Lung microvascular endothelial cell (primary cell): ENCODE measurements at regions not wholly inside any gene's neighbourhood (a gene's known extent, or its start where the extent isn't known, plus 50 kb on each side); places are given as distances from the start of the nearest gene placed in this dataset.
A peak's percentile ranks its signal among the peaks of the same experiment; 100 is the strongest.

ENCODE experiments used
- DNase-seq, 2 donors: peaks; one replicate each; pipeline versions ENCODE4 v3.0.0 to v3.0.0-alpha.2; 2010; ENCODE audit warnings: low read depth in 2 of 2

GRCh38 chr13:79736356-79736755, 255.4 kb downstream of the NDFIP2 start:
- no peak for DNase-seq

DNA sequence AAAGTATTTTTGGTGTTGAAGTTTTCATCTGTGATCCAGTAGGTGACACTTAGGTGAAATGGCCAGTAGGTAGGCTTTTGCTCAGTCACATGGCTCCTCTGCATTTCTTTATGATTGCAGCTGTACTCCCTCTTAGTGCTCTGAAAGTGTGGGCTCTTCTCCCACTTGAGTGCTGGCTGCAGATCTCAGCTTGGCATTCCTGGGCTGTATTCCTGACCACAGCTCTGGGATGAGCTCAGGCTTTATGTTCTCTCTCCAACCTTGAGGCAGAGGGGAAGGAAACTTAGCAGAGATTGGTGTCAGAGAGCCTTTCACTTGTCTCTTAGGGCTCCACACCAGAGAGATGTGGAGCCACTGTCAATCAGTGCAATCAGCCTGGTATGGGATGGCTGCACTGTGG, 254.3 kb downstream of the NDFIP2 start:
- no peak for DNase-seq

DNA sequence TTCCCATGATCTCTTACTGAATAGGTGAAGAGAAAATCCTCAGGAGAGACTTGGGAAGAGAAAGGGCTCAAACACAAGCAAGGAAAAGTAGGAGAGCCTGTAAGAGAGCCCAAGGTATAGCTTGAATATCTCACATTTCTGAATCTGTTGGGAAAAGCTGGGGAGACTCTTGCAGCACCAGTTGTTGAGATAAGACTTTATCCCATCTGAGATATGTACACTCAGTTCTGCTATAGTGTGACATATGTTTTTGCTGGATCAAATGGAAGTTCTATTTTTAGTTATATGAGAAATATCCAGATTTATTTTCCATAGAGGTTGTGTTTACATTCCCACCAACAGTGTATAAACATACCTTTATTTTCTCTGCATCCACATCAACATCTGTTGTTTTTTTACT, 246.1 kb downstream of the NDFIP2 start:
- DNase-seq, result no peak

- no peak for DNase-seq
Observed at GRCh38 chr13:79725841-79726240, 244.9 kb downstream of the NDFIP2 start.

DNA sequence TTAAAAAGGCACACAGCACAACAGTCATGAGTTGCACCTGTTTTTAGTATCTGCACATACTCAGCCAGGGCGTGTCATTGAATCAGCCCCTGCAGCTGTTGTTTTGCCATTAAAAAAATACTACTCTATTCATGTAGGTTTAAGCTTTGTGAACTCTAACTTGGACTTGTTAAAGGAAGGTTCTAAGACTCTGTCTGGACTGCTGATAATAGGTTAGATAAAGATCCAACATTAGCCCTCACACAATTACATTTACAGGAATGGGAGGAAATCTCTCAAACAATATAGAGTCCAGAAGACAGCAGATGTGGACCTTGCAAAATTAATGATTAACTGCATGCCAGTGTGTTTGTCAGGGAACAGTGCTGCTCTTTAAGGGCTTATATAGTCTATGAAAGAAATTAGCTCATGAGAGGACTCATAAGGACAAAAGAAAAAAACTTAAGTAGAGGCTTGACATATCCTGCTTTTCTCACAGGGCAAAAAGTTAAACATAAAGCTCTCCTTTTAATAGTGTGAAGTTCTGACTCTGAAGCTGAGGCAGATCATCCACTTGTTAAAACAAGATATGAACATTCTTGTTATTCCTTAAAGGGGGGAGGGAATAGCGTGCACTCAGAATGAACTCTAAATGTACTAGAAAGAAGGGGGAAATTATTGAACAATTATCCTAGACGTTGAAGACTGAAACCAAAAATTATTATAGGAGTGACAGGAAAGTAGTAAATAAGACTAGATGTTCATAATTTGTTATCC, 243.6 kb downstream of the NDFIP2 start:
- DNase-seq, result peak in 1 of 2 donors; percentile 53

DNA sequence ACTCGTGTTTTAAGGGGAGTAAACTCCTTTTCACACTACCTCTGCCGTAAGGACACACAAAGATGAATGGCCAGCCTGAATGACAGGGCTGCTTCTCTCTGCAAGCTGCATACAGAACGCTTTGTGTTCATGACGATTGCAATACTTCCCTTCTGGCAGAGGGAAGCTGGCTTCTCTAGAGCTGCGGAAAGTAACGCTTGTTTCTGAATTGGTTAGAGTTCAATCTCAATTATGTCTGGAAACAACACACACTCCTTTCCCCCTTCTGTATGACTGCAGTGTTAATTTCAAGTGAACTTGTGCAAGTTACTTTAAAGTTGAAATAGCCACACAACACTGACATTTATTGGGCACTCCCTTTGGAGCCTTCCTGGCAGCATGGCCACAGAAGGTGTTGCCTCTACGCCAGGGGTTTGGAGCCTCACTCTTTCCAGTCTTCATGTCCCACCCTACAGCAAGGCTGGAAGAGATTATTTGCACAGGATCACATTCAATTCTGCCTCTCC, 242.6 kb downstream of the NDFIP2 start:
- DNase-seq, result peak; percentile 1 to 2

GRCh38 chr13:79722885-79723445, 242.0 kb downstream of the NDFIP2 start:
- DNase-seq, result no peak

DNA sequence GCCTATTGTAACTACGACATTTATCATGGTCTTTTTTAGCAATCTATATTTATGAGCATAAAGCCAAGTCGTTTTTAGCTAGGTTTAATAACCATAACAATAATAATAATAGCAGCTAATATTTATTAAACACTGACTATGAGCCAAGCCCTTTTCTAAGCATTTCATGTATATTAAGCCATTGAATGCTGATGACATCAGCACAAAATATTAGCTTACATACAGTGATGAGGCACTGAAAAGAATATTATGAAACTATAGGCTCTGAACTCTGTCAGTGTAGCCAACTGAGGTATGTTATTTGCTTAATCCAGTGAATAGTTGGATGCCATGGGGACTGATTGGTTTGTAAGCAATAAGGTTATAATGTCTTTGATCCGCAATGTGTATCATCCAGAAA, 235.2 kb downstream of the NDFIP2 start:
- no peak for DNase-seq

GRCh38 chr13:79711631-79712030, 230.7 kb downstream of the NDFIP2 start:
- DNase-seq, result no peak

DNA sequence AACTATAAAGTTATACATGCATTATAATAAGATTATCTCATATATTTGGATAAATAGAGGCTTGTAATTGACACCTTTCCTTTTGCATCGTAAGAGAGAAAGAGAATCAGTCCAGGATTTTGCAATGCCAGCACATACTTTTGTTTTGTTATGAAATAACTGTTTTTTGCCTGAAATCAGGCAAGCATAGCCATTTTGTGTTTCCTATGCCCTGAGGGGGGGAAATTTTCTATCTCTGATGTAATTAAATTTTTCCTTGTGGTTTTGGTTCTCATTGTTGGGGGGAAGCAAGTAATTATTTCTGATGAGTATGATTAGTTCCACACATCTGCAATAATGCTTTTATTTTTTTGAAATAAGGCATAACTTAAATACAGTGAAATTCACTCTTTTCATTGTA, 229.4 kb downstream of the NDFIP2 start:
- DNase-seq, result no peak

DNA sequence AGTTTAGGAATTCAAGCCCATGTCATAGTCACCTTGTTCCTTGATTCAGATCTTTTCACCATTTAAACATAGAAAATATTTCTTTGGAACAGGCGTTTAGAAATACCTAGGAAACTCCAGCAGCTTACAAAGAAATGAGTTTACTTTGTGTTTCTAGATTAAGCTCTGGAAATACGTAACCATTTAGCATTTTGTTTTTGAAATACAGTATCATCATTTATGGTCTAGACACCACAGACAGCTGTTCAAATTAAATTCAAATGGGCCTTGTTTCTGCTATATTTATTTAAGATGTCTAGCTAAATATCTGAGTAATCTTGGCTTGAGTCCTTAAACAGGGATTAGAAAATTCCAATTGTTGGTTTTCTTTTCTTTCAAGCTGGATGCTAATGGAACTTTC, 228.5 kb downstream of the NDFIP2 start:
- no peak for DNase-seq

DNA sequence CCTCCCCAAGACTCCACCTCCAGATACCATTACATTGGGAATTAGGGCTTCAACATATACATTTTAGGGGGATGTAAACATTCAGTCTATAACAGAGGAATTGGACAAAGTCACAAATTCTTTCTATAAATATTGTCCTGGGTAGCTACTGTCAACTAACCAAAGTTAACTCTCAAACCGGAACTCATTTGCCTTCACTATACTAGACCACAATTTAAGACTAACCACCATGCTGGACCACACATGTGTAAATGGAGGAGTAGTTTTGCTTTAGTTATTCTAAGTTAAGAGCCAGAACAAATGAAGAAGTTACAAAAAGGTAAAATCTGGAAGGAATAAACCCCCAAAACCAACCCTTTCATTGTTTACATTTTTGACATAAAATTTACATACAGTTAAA, 222.8 kb downstream of the NDFIP2 start:
- DNase-seq, result no peak

DNA sequence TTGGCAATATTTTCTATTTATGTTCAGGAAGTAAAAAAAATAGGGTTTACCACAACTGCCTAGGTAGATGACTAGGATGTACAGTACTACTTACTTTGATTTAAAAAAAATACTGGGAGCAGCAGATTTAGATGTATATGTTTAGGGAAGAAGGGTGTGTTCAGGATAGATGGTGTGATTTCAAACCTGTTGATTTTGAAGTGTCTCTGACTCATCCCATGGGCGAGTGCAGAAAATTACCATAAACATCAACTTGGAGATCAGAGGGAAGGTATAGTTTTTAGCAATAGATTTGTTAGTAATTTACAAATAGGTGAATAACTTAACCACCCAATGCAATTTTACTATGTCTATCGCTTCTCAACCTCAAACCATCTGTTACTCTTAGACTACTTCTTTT, 214.8 kb downstream of the NDFIP2 start:
- no peak for DNase-seq

DNA sequence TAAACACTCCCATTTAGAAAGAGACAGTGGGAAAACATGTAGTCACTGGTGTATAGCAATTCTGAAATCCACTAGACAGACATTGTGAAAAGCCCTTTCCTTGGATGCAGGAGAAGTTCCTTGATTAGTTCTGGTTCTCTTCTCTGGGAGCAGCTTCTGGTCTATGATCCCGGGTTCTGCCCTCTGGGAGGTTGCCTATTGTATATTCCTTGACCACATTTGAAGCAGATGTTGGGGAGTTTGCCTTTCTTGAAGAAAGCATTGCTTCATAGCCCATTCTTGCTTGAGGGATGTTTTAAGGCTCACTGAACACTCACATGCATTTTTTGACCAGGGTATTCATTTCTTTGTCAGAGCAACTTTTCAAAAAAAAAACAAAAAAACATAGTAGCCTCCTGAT, 211.9 kb downstream of the NDFIP2 start:
- no peak for DNase-seq

GRCh38 chr13:79691826-79692225, 210.9 kb downstream of the NDFIP2 start:
- no peak for DNase-seq

DNA sequence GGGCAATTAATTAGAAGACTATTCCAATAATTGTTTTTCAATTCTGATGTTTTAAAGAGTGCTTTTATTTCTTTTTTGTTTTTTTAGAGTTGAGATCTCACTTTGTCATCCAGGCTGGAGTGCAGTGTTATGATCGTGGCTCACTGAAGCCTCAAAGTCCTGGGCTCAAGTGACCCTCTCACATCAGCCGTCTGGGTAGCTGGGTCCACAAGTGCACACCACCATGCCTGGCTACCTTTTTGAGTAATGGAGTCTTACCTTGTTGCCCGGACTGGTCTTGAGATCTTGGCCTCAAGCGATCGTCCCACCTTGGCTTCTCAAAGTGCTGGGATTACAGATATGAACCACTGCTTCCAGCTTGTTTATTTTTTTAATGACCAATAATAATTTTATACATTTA, 207.8 kb downstream of the NDFIP2 start:
- no peak for DNase-seq

DNA sequence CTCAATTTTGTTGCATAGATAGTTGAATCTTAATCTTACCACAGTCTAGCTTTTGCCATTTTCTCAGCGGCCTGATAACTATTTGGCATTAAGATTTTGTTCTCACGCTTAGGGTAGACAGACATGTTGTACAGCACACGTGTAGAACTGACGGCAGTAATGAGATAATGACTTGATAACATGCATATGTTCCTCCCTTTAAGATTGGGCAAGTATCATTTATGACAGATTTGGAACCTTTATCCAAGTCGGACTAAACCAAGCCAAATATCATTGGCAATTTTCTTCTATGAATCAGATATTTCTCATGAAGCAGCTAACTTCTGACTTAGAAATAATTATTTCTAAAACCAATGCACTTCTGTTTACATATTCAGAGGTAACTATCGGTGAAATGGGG, 205.5 kb downstream of the NDFIP2 start:
- DNase-seq, result no peak

DNA sequence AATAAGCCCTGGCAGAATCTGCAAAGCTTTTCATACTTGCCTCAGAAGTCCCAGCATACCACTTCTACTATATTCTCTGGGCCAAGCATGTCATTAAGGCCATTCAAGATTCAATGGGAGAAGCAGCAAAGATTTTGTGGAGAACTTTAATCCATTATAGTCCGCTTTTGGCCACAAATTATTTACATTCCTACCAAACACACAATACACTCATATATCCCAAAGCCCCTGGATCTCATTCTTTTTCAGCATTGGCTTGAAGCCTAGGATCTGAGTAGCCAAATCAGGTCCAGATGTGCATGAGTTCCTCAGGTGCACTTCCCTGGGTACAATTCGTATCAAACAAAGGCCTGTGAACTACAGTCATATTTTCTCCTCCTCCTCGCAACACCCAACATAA, 203.4 kb downstream of the NDFIP2 start:
- DNase-seq, result no peak

DNA sequence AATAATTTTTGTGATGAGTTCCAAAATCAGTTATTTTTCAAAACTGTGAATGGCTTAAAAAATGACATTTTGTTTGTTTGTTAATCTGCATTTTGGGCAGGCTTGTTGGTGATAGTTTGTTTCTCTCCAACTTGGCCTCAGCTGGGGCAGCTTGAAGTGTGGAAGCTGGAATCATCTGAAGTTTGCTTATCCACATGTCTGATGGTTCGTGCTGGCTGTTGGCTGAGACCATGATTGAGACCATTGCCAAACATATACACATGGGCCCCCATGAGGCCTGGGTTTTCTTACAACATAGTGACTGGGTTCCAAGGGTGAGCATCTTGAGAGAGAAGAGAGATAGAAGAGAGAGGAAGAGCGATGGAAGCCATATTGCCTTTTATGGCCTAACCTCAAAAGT, 201.2 kb downstream of the NDFIP2 start:
- no peak for DNase-seq

GRCh38 chr13:79681069-79681468, 200.1 kb downstream of the NDFIP2 start:
- no peak for DNase-seq

GRCh38 chr13:79680485-79680884, 199.5 kb downstream of the NDFIP2 start:
- DNase-seq, result no peak

DNA sequence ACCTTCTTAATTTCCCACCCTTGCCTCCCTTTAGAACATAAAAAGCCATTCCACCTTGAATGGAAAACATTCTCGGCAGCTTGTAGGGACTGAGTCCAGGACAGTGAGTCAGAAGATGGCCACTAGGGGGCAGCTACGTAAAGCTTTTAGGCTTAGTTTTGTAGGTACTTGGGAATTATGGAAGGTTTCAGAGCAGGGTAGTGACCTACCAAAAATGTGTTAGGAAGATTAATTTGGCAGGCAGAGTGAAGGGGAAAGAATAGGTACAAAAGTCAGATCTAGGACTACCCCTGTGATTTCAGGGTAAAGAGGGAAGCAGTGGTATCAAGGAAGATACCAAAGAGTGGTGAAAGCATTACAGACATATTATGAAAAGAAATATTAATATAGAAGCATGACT, 198.4 kb downstream of the NDFIP2 start:
- DNase-seq, result peak; percentile 79 to 89

DNA sequence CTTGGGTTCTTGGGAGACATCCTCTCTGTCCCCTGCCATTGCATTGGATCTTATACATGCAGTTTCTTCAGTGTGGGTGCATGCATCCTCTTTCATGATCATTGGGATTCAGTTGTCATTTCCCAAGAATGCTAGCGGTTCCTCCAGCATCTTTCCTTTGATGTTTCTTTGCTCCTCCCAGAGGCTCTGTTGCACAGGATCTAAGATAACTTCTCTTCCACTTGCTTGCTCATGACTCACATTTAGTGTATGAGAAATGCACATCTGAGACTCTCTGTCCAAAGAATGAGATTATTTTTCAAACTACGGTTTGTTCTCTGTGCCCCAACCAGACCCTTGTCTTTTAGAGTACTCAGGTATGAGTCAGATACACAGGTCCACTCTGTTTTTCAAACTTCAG, 197.1 kb downstream of the NDFIP2 start:
- DNase-seq, result peak in 1 of 2 donors; percentile 3
